ENCODE measurements at regions not wholly inside any gene's neighbourhood (a gene's known extent, or its start where the extent isn't known, plus 50 kb on each side); places are given as distances from the start of the nearest gene placed in this dataset.

- TF ChIP-seq, protein P1, sequence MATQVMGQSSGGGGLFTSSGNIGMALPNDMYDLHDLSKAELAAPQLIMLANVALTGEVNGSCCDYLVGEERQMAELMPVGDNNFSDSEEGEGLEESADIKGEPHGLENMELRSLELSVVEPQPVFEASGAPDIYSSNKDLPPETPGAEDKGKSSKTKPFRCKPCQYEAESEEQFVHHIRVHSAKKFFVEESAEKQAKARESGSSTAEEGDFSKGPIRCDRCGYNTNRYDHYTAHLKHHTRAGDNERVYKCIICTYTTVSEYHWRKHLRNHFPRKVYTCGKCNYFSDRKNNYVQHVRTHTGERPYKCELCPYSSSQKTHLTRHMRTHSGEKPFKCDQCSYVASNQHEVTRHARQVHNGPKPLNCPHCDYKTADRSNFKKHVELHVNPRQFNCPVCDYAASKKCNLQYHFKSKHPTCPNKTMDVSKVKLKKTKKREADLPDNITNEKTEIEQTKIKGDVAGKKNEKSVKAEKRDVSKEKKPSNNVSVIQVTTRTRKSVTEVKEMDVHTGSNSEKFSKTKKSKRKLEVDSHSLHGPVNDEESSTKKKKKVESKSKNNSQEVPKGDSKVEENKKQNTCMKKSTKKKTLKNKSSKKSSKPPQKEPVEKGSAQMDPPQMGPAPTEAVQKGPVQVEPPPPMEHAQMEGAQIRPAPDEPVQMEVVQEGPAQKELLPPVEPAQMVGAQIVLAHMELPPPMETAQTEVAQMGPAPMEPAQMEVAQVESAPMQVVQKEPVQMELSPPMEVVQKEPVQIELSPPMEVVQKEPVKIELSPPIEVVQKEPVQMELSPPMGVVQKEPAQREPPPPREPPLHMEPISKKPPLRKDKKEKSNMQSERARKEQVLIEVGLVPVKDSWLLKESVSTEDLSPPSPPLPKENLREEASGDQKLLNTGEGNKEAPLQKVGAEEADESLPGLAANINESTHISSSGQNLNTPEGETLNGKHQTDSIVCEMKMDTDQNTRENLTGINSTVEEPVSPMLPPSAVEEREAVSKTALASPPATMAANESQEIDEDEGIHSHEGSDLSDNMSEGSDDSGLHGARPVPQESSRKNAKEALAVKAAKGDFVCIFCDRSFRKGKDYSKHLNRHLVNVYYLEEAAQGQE (IDR thresholded peaks at IDR 0.05; ENCODE audit: borderline replicate concordance), result no peak
- TF ChIP-seq CTCF (IDR thresholded peaks at IDR 0.05; ENCODE audit: poor library complexity, severe bottlenecking), result no peak
- no peak for TF ChIP-seq POLR2AphosphoS5 (IDR thresholded peaks at IDR 0.05)
- no peak for TF ChIP-seq EZH2 (IDR thresholded peaks at IDR 0.05; ENCODE audit: borderline replicate concordance, insufficient read depth, low read length, poor library complexity, severe bottlenecking)
- no peak for TF ChIP-seq TAF1 (IDR thresholded peaks at IDR 0.05; ENCODE audit: low read depth)
- no peak for TF ChIP-seq EP300 (conservative IDR thresholded peaks at IDR 0.05; ENCODE audit: poor library complexity, severe bottlenecking)
- no peak for TF ChIP-seq MXI1 (conservative IDR thresholded peaks at IDR 0.05; ENCODE audit: poor library complexity, severe bottlenecking)
- TF ChIP-seq RAD21 (conservative IDR thresholded peaks at IDR 0.05), result no peak
Measured at GRCh38 chr11:92916299-92916698, 53.2 kb upstream of the MTNR1B start.

Measured in neural cell (in vitro differentiated cells).